Medulla oblongata (tissue), 1 donor: ENCODE measurements at regions not wholly inside any gene's neighbourhood (a gene's known extent, or its start where the extent isn't known, plus 50 kb on each side); places are given as distances from the start of the nearest gene placed in this dataset.
"Not testable (repeated sequence)": the region's sequence is repeated elsewhere in the genome, so short reads cannot be mapped to it uniquely, and the experiment has no call there.

Experiments
- DNase-seq: peaks from one replicate; pipeline ENCODE4 v3.0.0-alpha.2; 2015; ENCODE audit errors: extremely low spot score

GRCh38 chr22:34834059-34834458 lies 231.9 kb upstream of the ISX start:
- DNase-seq: peak; percentile 9

DNA sequence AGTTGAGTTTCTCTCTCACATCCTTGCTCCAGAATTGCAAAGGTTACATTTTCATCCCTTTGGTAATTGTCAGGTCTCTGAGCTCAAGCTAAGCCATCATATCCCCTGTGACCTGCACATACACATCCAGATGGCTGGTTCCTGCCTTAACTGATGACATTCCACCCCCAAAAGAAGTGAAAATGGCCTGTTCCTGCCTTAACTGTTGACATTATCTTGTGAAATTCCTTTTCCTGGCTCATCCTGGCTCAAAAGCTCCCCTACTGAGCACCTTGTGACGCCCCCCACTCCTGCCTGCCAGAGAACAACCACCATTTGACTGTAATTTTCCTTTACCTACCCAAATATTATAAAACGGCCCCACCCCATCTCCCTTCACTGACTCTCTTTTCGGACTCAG lies 231.4 kb upstream of the ISX start:
- DNase-seq: not testable (repeated sequence)

DNA sequence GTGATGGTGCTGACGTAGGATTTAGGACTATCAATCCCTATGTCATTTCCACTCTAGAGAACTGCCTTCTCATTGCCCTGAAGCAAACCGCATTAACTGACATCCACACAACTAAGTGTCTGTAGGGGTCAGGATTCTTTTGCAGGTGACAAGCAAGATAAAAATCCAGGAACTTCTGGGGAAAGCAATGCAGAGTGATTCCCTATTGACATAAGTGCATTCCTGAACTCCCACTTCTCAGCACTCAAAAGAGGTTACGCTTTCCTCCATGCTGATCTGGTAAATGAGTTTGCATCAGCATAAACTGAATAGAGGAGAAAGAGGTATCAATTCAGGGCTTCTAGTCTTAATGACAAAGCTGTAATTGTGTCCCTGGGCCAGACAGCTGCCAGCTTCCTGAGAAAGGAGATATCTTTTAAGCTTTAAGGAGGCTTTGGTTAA lies 224.6 kb upstream of the ISX start:
- no peak for DNase-seq

DNA sequence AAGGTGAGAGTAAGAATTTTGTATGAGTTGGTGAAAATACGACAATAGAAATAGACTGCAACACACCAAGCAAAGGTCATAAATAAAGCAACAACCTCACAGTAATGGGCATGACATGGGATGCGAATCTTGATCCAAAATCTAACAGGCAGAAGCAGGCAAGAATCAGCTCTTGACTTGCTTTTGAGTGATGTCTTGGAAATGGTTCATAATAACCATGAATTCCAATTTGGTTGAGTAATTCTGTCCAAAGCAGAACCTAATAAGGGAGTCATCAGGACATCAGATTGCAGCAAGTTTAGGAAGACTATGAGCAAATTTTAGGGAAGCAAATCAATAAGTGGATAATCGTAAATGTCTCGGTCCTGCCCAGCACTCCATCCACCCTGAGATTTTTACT lies 224.0 kb upstream of the ISX start:
- no peak for DNase-seq

- no peak for DNase-seq
These were observed 223.3 kb upstream of the ISX start for GRCh38 chr22:34842630-34843029.

DNA sequence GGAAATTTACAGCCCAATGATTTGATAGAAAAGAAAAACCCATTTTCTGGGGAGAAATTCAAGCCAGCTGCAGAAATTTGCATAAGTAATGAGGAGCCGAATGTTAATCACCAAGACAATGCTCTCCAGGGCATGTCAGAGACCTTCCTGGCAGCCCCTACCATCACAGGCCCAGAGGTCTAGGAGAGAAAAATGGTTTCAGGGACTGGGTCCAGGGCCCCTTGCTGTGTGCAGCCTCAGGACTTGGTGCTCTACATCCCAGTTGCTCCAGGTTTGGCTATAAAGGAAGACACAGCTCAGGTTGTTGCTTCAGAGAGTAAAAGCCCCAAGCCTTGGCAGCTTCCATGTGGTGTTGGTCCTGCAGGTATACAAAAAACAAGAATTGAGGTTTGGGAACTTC lies 222.2 kb upstream of the ISX start:
- not testable (repeated sequence) for DNase-seq

- DNase-seq: no peak
These were observed 220.6 kb upstream of the ISX start for GRCh38 chr22:34845391-34845790.

DNA sequence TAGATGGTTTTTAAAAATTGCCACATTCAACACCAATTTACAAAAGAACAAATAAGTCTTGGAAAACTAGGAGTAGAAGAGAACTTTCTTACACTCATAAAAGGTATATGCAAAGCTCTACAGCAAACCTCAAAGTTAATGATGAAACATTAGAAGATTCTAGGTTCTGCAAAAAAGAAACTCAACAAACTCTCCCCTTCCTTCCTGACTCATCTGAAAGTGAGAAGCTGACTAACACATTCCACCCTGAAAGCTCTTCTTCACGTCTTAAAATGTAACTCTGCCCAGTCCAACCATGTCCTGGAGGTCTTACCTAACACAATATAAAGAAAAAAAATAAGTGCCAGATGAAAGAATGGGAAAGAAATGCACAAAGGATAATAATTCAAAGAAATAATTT lies 218.9 kb upstream of the ISX start:
- DNase-seq: no peak

- no peak for DNase-seq
These were observed 216.0 kb upstream of the ISX start for GRCh38 chr22:34849965-34850364.

- no peak for DNase-seq
These were observed 213.9 kb upstream of the ISX start for GRCh38 chr22:34851918-34852662.

DNA sequence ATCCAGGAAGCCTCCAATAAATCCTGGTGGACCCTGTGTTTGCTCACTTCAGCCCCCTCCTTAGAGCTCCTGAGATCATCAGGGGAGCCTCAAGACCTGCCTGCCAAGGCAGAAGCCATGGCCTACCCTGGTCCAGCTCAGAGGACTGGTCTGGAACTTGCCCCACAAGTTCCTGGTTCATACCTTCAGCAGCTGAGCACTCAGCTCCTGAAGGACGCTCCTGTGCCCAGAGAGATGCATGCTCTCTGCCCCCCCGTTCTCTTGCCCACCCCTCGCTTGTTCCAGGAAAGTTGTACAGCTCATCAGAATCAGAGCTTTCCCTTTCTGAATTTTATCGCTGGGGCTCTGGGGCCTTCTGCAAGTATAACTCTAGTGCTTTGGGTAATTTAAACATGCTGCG lies 210.5 kb upstream of the ISX start:
- DNase-seq: no peak

DNA sequence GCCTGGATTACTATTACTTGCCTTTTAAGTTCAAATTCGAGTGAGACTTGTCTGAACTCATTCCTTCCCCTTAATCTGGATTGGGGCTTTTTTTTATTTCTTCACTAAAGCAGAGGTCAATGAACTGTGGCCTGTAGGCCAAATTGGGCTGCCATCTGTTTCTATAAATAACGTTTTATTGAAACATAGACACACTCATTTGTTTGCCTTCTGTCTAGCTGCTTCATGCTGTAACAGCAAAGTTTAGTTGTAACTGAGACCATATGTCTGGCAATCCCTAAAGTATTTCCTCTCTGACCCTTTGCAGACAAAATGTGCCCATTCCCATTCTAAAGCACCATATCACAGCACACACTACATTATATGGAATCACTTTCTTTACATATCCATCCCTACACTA lies 207.9 kb upstream of the ISX start:
- DNase-seq: no peak

DNA sequence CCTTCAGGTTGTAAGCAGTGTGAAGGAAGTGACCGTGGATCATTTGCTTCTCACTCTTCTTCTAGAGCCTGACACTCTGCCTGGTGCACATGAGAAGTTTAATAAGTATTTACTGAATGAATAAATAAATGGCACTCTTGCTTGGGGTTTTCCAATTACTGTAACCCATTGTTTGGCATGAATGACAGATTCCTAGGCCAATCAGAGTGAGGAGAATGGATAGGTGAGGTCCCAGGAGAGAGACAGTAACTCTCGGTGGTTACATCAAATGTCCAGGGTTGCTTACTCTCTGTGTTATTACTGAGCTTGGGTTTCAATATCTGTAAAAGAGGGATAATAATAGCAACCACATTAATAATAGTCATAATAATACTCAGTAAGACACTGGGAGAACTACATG lies 204.2 kb upstream of the ISX start:
- no peak for DNase-seq

DNA sequence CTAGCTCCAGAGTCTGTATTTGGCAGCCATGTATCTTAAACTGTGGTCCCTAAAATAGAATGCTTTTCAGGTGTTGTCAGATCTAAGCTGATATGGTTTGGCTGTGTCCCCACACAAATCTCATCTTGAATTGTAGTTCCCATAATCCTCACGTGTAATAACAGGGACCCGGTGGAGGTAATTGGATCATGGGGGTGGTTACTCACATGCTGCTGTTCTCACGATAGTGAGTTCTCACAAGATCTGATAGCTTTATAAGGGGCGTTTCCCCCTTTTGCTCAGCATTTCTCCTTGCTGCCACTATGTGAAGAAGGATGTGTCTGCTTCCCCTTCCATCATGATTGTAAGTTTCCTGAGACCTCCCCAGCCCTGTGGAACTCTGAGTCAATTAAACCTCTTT lies 199.9 kb upstream of the ISX start:
- DNase-seq: no peak

DNA sequence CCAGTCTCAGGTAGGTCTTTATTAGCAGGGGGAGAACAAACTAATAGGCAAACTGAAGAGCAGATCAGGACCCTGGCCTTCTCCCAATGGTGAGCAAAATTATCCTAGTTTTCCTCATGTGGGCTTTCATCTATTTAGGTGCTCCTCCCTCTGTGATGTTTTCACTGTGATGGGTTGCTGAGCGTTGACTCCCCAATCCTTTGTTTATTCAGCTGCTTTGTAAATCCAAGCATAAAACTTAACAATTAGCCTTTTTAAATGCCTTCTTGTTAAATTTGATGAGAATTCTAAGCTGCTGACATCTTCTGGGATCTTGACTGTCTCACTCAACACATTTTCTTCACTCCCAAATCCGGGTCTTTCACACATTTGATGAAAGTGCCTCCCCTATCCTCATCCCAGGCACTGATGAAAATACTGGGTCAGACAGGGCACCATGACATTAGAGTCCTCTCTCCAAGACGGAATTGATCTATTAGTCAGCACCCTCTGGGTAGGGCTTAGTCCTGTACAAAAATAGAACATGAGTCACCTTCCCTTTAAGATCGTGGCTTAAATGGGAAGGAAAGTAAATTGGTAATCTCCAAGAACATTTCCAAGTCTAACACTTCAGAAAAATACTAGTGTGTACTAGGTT lies 199.3 kb upstream of the ISX start:
- DNase-seq: no peak

DNA sequence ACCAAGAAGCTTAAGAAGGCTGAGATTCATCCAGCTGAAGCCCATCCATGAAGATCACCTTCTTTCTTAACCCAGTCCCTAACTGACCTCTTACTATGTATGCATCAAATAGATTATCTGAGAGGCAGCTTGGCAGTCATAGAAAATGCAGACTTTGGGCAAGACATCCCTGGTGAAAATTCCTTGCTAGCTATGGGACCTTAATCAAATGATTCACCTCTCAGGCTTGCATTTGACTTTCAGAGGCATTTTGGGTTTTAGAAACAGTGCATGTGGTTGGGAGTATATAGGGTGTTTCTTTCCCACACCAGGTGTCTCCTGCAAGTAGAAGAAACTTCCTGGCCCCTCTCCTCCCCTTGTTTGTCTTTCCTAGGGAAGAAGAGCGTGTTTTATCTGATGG lies 188.5 kb upstream of the ISX start:
- DNase-seq: no peak

DNA sequence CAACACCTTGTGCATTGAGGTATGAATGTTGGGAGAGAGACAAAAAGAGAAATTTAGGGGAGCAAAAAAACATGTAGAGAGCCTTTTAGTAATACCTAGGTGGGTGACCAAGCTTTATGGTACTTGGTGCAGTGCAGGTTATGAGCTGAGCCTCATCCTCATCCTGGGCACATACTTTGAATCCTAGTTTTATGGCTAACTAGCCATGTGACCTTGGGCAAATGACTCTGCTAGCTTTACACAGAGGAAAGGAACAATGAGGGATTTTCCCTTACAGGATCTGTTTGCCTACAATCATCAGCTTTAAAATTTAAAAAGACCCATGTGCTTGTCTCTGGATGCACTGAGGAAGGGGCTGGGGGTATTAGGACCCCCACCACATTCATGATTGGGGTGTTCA lies 187.8 kb upstream of the ISX start:
- no peak for DNase-seq

GRCh38 chr22:34879001-34879400 lies 187.0 kb upstream of the ISX start:
- DNase-seq: no peak

DNA sequence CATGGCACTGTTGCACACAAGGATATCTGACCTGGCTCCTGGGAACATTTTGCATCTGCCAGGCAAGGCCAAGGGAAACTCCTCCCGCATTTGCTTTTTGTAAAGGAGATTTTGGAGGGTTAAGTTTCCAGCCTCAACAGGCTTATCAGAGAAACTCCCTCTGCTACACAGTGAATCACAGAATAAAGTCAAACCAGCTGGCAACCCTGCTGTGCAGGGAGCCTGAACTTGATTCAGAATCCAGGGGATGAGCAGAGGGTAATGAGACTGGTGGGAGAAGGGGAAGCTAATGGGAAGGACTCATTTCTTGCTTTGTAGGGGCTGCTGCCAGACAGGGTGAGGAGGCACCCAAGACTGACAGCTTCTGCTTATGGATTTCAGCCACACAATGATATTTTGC lies 185.3 kb upstream of the ISX start:
- DNase-seq: no peak

DNA sequence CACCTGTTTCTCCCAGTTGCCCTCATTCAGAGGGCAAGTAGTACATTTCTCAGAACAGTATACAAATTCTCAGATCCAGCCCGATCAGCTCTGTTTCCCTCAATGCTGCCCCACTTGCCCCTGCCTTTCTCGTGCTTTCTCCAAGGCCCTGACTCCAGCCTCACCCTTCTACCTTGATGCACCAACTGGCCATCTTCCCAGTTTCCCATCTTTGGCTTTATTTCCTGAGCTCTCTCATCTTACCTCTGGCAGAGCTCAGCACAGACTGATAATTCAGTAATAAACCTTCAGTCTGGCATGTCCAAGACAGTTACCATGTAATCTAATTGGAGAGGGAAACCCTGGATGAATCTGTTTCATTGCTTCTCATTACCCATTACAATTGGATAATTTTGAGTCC lies 184.5 kb upstream of the ISX start:
- DNase-seq: no peak

GRCh38 chr22:34885852-34886251 lies 180.1 kb upstream of the ISX start:
- DNase-seq: no peak

GRCh38 chr22:34886391-34886790 lies 179.6 kb upstream of the ISX start:
- no peak for DNase-seq

DNA sequence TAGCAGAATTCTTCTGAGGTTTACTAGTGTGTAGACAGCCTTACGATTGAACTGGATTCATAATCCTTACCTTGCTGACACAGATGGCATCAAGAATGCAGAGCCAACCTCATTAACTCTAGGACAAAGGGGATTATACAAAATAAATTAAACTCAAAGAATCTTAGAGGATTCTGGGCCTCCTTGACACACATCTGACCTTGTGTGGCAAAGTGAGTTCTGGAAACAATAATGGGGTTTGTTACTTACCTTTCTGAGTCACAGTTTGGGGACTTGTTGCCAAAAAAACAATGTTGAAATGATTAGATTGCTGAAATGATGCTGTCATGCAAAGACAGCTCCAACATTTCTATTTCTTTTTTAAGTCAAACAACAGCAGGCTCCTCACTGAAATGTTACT lies 179.1 kb upstream of the ISX start:
- no peak for DNase-seq

DNA sequence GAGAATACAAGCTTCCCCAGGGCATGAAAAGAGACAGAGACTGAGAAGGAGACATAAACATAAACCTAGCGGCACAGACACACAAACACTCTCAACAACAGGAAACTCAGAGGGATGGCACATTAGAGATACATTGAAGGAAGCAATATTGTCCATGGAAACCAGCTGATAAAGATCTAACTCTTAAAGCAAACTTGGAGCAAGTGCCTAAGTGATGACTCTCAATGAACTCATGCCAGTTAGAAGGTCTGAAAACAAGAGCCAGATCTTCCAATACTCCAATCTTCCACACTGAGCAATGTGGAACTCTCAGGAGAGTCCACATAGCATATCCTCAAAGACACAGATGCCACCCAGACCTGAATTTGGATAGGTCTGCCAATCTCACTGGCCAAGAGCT lies 168.8 kb upstream of the ISX start:
- DNase-seq: no peak
